Vagina (tissue), 2 donors: ENCODE measurements at regions not wholly inside any gene's neighbourhood (a gene's known extent, or its start where the extent isn't known, plus 50 kb on each side); places are given as distances from the start of the nearest gene placed in this dataset.

Source experiments
- DNase-seq, 2 donors: peaks; one replicate each; pipeline ENCODE4 v3.0.0-alpha.2; 2017; ENCODE audit errors: extremely low spot score in 2 of 2
- H3K27ac ChIP-seq: fragments of 200-600 bp; sonication (generic); one replicate; pipeline ENCODE4 v1.5.1; 2019
- H3K27me3 ChIP-seq: fragments of 200-600 bp; sonication (generic); one replicate; pipeline ENCODE4 v1.5.1; 2019
- H3K36me3 ChIP-seq, 2 donors: fragments of 200-600 bp; sonication (generic); one replicate each; pipeline ENCODE4 v1.5.1; 2017 to 2019
- H3K4me1 ChIP-seq: fragments of 200-600 bp; sonication (generic); one replicate; pipeline ENCODE4 v1.5.1; 2019
- H3K4me3 ChIP-seq, 2 donors: fragments of 200-600 bp; sonication (generic); 1 replicate in 1 of 2; 2 replicates in 1 of 2; pipeline ENCODE4 v1.5.1; 2016 to 2019
- H3K9me3 ChIP-seq: fragments of 200-600 bp; sonication (generic); one replicate; pipeline ENCODE4 v1.5.1; 2019
- POLR2A ChIP-seq, 2 donors: fragments of 450-650 bp; IDR thresholded peaks; one replicate each; pipeline ENCODE4 v1.6.1; 2017; ENCODE audit warnings: antibody characterized with exemption in 2 of 2, mild to moderate bottlenecking in 2 of 2, moderate library complexity in 2 of 2
- POLR2AphosphoS5 ChIP-seq, 2 donors: sonication (generic); formaldehyde crosslinking; IDR thresholded peaks; one replicate each; pipeline ENCODE4 v1.9.0; 2017; ENCODE audit warnings: antibody characterized with exemption in 2 of 2, mild to moderate bottlenecking in 2 of 2, low read depth in 1 of 2; ENCODE audit not compliant: insufficient read depth in 1 of 2
- intact Hi-C: fragments of 100-400 bp; cut with DNase I; formaldehyde crosslinking; loops from one replicate; pipeline ENCODE4 v1.15.1; 2023
- TF ChIP-seq, protein P1 (sequence below), 3 experiments: fragments of 450-650 bp in 2 of 3; fragments of 200-600 bp in 1 of 3; sonication (generic) in 1 of 3; IDR thresholded peaks; one replicate each; pipeline ENCODE4 v1.5.1; 2017 to 2019; ENCODE audit warnings: antibody characterized with exemption in 3 of 3, mild to moderate bottlenecking in 2 of 3, moderate library complexity in 2 of 3

DNA sequence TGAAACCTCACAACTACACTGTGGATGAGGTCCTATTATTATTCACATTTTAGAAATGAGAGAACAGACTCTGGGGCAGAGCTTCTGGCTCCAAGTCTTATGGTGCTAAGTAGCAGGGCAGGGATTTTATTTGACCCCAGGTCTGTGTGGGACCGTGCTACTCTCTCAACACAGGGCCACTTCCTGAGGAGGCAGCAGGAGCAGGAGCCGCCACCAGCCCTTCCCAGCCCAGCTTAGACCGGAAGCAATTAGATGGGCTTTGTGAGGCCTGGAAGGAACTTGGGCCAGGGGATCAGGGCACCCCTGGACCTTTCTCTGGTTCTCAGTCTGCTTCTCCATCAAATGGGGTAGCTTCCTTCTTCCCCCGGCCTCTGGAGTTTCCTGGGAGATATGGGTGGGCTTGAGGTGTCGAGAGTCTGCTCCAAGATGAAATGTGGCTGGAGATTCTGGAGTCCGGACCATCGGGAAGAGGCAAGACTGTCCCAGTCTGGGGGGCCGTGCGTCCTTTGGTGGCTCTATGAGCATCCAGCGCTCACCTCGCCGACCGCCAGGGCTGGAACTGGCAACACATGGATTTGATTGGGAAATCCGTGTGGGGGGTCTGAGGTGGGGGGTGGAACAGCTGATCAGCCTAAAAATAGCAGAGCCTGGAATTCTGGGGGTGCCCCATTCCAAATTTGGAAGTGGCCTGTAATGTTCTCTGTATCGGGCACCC lies 136.8 kb downstream of the FOXD2 start:
- intact Hi-C loops, result no loop called here
- TF ChIP-seq, protein P1, sequence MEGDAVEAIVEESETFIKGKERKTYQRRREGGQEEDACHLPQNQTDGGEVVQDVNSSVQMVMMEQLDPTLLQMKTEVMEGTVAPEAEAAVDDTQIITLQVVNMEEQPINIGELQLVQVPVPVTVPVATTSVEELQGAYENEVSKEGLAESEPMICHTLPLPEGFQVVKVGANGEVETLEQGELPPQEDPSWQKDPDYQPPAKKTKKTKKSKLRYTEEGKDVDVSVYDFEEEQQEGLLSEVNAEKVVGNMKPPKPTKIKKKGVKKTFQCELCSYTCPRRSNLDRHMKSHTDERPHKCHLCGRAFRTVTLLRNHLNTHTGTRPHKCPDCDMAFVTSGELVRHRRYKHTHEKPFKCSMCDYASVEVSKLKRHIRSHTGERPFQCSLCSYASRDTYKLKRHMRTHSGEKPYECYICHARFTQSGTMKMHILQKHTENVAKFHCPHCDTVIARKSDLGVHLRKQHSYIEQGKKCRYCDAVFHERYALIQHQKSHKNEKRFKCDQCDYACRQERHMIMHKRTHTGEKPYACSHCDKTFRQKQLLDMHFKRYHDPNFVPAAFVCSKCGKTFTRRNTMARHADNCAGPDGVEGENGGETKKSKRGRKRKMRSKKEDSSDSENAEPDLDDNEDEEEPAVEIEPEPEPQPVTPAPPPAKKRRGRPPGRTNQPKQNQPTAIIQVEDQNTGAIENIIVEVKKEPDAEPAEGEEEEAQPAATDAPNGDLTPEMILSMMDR (IDR thresholded peaks at IDR 0.05), result no peak
- TF ChIP-seq POLR2AphosphoS5 (IDR thresholded peaks at IDR 0.05; ENCODE audit: insufficient read depth in 1 of 2, low read depth in 1 of 2), result no peak
- TF ChIP-seq POLR2A (IDR thresholded peaks at IDR 0.05), result no peak
- no peaks in the 10 kb centered on the region for H3K36me3 ChIP-seq
- H3K4me1 ChIP-seq, result peaks cover 19% of the 10 kb centered on the region
- no peak overlapping the region for H3K4me3 ChIP-seq
- no peaks in the 10 kb centered on the region for H3K9me3 ChIP-seq
- H3K27ac ChIP-seq, result no peak overlapping the region
- DNase-seq, result no peak
- no peaks in the 10 kb centered on the region for H3K27me3 ChIP-seq

DNA sequence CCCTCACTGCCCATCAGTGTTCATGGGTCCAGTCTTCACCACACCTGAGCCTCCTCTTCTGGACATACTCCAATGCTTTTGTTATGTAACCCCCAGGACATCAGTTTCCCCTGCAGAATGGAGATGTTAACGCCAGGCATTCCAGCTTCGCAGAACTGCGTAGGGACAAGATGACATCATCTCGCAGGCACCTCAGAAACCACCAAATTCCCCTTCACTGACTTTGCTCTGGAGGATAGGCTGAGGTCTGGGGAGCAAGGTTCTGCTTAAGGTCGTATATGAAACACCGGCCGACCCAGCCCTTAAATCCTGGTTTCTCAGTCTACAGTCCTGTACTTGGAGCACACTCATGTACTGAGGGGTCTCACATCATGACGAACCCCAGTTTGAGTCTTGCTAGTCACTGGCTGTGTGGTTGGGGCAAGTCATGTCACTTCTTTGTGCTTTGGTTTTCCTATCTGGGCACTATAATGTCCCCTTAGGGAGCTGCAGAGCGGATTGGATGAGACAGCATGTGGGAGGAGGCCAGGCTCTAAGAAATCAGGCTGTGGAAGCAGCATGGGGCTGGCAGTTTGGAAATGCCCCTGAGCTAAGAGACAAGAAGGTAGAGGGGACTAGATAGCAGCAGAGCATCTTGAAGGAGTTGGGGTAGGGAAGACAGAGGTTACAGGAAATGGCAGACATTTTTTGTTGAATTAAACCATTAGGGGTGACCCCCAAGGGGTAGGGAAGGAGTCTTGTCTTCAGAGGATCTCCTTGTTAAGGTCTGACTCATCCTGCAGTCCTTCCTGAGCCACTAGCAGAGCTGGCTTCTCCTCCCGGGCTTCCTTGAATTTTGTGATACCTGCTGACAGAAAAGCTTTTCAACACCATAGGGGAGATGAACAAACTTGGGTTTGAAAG lies 138.3 kb downstream of the FOXD2 start:
- peaks cover 19% of the 10 kb centered on the region for H3K4me1 ChIP-seq
- H3K36me3 ChIP-seq, result no peaks in the 10 kb centered on the region
- no peaks in the 10 kb centered on the region for H3K27me3 ChIP-seq
- intact Hi-C loops, result no loop called here
- TF ChIP-seq, protein P1 (IDR thresholded peaks at IDR 0.05), result no peak
- no peak for TF ChIP-seq POLR2A (IDR thresholded peaks at IDR 0.05)
- TF ChIP-seq POLR2AphosphoS5 (IDR thresholded peaks at IDR 0.05; ENCODE audit: insufficient read depth in 1 of 2, low read depth in 1 of 2), result no peak
- no peak for DNase-seq
- no peak overlapping the region for H3K27ac ChIP-seq
- no peak overlapping the region for H3K4me3 ChIP-seq
- H3K9me3 ChIP-seq, result no peaks in the 10 kb centered on the region

DNA sequence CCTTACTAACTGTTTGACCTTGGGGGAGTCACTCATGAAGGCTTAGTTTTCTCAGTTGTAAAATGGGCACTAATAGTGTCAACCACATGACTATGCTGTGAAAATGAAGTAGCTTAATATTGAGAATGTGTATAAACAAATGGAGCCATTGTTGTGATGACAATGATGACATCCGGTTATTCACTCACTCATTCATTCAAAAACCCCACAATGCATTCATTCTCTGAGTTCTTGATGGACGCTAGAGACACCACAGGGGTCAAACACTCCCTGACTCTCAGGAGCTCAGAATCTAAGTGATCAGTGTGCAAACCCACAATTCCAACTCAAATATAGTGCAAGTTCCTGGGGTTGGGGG lies 138.9 kb downstream of the FOXD2 start:
- H3K36me3 ChIP-seq, result no peaks in the 10 kb centered on the region
- H3K4me1 ChIP-seq, result peaks cover 19% of the 10 kb centered on the region
- no peak overlapping the region for H3K4me3 ChIP-seq
- no peaks in the 10 kb centered on the region for H3K9me3 ChIP-seq
- H3K27me3 ChIP-seq, result no peaks in the 10 kb centered on the region
- intact Hi-C loops, result no loop called here
- TF ChIP-seq POLR2AphosphoS5 (IDR thresholded peaks at IDR 0.05; ENCODE audit: insufficient read depth in 1 of 2, low read depth in 1 of 2), result no peak
- TF ChIP-seq POLR2A (IDR thresholded peaks at IDR 0.05), result no peak
- TF ChIP-seq, protein P1 (IDR thresholded peaks at IDR 0.05), result no peak
- no peak overlapping the region for H3K27ac ChIP-seq
- DNase-seq, result no peak

DNA sequence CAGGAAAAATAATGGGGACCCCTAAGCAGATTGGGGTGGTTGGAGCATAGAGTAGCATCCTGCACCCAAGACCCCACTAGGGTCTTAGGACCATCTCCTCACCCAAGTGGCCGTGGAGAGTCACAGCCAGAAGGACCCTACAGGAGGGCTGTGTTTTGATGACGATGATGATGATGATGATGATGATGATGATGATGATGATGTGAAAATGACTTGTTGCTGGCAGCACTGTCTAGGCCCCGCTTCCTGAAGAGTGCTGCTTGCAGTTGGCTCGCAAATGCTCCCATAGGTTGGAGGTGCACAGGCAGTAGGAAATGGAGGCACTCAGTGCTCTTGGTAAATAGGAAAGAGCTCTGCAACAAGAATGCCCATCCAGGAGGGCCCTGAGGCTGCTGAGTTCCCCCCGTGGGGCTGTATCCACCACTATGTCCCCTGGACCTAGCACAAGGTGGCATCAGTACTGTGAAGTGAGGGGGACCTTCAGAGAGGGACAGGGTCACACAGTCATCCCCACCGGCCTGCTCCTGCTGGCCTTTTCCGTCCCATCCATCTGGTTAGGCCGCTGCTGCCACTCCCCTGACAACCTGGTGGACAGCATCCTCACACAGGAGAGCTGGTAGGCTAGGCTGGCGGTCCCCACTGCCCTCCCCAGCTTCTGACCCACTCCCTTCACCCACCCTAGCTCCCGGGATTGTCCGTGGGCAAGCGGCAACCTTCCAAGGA lies 139.6 kb downstream of the FOXD2 start:
- Histone ChIP-seq H3K36me3 (no peaks in the 10 kb centered on the region), H3K4me1 (peaks cover 19% of the 10 kb centered on the region), H3K4me3 (no peak overlapping the region), H3K27me3 (no peaks in the 10 kb centered on the region), H3K9me3 (no peaks in the 10 kb centered on the region), H3K27ac (no peak overlapping the region)
- intact Hi-C loops, result no loop called here
- TF ChIP-seq POLR2A (IDR thresholded peaks at IDR 0.05) (no peak), POLR2AphosphoS5 (IDR thresholded peaks at IDR 0.05; ENCODE audit: insufficient read depth in 1 of 2, low read depth in 1 of 2) (no peak)
- TF ChIP-seq, protein P1 (IDR thresholded peaks at IDR 0.05), result no peak
- DNase-seq, result no peak
